Erythroblast (primary cell): ENCODE measurements at regions not wholly inside any gene's neighbourhood (a gene's known extent, or its start where the extent isn't known, plus 50 kb on each side); places are given as distances from the start of the nearest gene placed in this dataset.

ENCODE experiments used
- DNase-seq, 2 experiments: peaks; one replicate each; lab custom pipeline; 2025; lab: John Stamatoyannopoulos, UW
- GATA1 ChIP-seq: IDR thresholded peaks from 2 replicates; pipeline ENCODE4 v1.6.1; 2011; ENCODE audit warnings: low read depth, mild to moderate bottlenecking, control low read depth, low read length, moderate library complexity
- POLR2A ChIP-seq: IDR thresholded peaks from 2 replicates; pipeline ENCODE4 v1.6.1; 2011; ENCODE audit warnings: mild to moderate bottlenecking, low read length

- DNase-seq, result no peak
- no peak for TF ChIP-seq POLR2A
Observed at GRCh38 chr2:19416083-19416482, 57.7 kb upstream of the OSR1 start.

DNA sequence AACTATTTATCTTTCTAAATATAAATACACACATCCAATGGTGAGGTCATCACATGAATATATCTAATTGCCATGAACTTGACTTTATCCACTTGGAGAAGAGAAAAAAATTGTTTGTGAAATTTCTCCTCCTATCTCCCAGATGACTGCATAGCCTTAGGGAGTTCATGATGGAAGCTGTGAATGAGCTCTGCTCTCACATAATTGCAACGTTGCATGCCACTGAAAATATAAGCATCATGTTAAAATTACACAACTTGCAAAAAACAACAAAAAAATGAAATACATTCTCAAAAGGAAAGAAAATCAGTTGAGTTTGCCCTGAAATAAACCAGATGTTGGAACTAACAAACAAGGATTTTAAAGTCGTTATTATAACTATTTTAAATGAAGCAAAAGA, 50.6 kb upstream of the OSR1 start:
- DNase-seq, result no peak
- TF ChIP-seq GATA1, result no peak
- TF ChIP-seq POLR2A, result no peak

GRCh38 chr2:19408592-19408991, 50.2 kb upstream of the OSR1 start:
- DNase-seq, result no peak
- TF ChIP-seq GATA1, result no peak
- no peak for TF ChIP-seq POLR2A
